HL-60 (cell line): ENCODE measurements at regions not wholly inside any gene's neighbourhood (a gene's known extent, or its start where the extent isn't known, plus 50 kb on each side); places are given as distances from the start of the nearest gene placed in this dataset.

Experiments
- DNase-seq, 2 experiments: peaks; one replicate each; pipeline ENCODE4 v3.0.0-alpha.2; 2010 to 2020; ENCODE audit warnings: low read depth in 1 of 2, low spot score in 1 of 2
- H3K27ac ChIP-seq: fragments of 250-450 bp; sonication (Bioruptor Pico); replicated peaks from 2 replicates; pipeline ENCODE4 v1.5.1; 2020; ENCODE audit warnings: mild to moderate bottlenecking, moderate library complexity
- H3K27me3 ChIP-seq: fragments of 250-450 bp; sonication (Bioruptor Pico); 2 replicates; pipeline ENCODE4 v1.5.1; 2021; ENCODE audit warnings: mild to moderate bottlenecking, moderate library complexity; ENCODE audit not compliant: insufficient read depth, poor library complexity, severe bottlenecking
- H3K4me3 ChIP-seq: replicated peaks from 2 replicates; pipeline ENCODE4 v1.5.1; 2011; ENCODE audit warnings: mild to moderate bottlenecking, control low read depth, low read length; ENCODE audit not compliant: insufficient read depth
- GABPA ChIP-seq: IDR thresholded peaks from 2 replicates; pipeline ENCODE4 v1.6.1; 2012; ENCODE audit warnings: low read depth
- POLR2AphosphoS5 ChIP-seq: IDR thresholded peaks from 2 replicates; pipeline ENCODE4 v1.6.1; 2012; ENCODE audit warnings: low read depth
- SPI1 ChIP-seq: IDR thresholded peaks from 2 replicates; pipeline ENCODE4 v1.6.1; 2012; ENCODE audit warnings: low read depth, mild to moderate bottlenecking, borderline replicate concordance
- TF ChIP-seq, protein P1 (sequence below): IDR thresholded peaks from 2 replicates; pipeline ENCODE4 v1.6.1; 2012; ENCODE audit warnings: low read depth; ENCODE audit not compliant: insufficient replicate concordance
- TF ChIP-seq, protein P2 (sequence below): IDR thresholded peaks from one replicate; pipeline ENCODE4 v1.5.1; 2011; ENCODE audit warnings: low read length, control low read depth, inconsistent platforms; ENCODE audit not compliant: insufficient read depth

- no peak overlapping the region for H3K27ac ChIP-seq
- TF ChIP-seq GABPA (no peak), SPI1 (no peak), POLR2AphosphoS5 (no peak)
- TF ChIP-seq, protein P1, sequence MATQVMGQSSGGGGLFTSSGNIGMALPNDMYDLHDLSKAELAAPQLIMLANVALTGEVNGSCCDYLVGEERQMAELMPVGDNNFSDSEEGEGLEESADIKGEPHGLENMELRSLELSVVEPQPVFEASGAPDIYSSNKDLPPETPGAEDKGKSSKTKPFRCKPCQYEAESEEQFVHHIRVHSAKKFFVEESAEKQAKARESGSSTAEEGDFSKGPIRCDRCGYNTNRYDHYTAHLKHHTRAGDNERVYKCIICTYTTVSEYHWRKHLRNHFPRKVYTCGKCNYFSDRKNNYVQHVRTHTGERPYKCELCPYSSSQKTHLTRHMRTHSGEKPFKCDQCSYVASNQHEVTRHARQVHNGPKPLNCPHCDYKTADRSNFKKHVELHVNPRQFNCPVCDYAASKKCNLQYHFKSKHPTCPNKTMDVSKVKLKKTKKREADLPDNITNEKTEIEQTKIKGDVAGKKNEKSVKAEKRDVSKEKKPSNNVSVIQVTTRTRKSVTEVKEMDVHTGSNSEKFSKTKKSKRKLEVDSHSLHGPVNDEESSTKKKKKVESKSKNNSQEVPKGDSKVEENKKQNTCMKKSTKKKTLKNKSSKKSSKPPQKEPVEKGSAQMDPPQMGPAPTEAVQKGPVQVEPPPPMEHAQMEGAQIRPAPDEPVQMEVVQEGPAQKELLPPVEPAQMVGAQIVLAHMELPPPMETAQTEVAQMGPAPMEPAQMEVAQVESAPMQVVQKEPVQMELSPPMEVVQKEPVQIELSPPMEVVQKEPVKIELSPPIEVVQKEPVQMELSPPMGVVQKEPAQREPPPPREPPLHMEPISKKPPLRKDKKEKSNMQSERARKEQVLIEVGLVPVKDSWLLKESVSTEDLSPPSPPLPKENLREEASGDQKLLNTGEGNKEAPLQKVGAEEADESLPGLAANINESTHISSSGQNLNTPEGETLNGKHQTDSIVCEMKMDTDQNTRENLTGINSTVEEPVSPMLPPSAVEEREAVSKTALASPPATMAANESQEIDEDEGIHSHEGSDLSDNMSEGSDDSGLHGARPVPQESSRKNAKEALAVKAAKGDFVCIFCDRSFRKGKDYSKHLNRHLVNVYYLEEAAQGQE, result no peak
- TF ChIP-seq, protein P2, sequence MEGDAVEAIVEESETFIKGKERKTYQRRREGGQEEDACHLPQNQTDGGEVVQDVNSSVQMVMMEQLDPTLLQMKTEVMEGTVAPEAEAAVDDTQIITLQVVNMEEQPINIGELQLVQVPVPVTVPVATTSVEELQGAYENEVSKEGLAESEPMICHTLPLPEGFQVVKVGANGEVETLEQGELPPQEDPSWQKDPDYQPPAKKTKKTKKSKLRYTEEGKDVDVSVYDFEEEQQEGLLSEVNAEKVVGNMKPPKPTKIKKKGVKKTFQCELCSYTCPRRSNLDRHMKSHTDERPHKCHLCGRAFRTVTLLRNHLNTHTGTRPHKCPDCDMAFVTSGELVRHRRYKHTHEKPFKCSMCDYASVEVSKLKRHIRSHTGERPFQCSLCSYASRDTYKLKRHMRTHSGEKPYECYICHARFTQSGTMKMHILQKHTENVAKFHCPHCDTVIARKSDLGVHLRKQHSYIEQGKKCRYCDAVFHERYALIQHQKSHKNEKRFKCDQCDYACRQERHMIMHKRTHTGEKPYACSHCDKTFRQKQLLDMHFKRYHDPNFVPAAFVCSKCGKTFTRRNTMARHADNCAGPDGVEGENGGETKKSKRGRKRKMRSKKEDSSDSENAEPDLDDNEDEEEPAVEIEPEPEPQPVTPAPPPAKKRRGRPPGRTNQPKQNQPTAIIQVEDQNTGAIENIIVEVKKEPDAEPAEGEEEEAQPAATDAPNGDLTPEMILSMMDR, result no peak
- no peaks in the 10 kb centered on the region for H3K27me3 ChIP-seq
- no peak for DNase-seq
- H3K4me3 ChIP-seq, result no peak overlapping the region
Measured at GRCh38 chr9:28839778-28840430, 1266.6 kb upstream of the C9orf72 start.

GRCh38 chr9:28841775-28842174 lies 1268.5 kb upstream of the C9orf72 start:
- no peak overlapping the region for H3K4me3 ChIP-seq
- TF ChIP-seq, protein P2, result no peak
- TF ChIP-seq, protein P1, result no peak
- TF ChIP-seq GABPA, result no peak
- H3K27ac ChIP-seq, result no peak overlapping the region

DNA sequence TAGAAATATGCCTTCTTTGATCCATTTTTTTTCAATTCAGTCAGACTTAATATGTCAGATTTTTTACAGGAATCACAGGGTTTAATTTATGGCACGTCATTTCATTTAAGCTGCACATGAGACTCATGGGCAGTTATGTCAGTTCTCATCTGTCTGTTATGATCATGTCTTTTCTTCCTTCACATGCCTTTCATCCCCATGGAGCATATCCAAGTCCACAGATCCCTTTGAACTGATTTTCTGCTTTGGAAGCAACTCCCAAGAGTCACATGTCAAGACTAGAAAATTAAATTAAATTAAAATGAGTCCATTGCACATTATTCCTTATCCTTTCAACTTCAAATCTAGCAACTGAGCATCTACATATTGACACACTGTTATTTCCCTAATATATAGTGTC lies 1274.0 kb upstream of the C9orf72 start:
- Histone ChIP-seq H3K4me3 (no peak overlapping the region), H3K27ac (no peak overlapping the region), H3K27me3 (no peaks in the 10 kb centered on the region)
- TF ChIP-seq, protein P1, result no peak
- TF ChIP-seq SPI1 (no peak), POLR2AphosphoS5 (no peak), GABPA (no peak)
- TF ChIP-seq, protein P2, result no peak
- no peak for DNase-seq

More at GRCh38 chr9:28841775-28842174, 1268.5 kb upstream of the C9orf72 start:
- H3K27me3 ChIP-seq, result no peaks in the 10 kb centered on the region
- no peak for DNase-seq
